Mucosa of rectum (tissue), 2 donors: ENCODE measurements at regions not wholly inside any gene's neighbourhood (a gene's known extent, or its start where the extent isn't known, plus 50 kb on each side); places are given as distances from the start of the nearest gene placed in this dataset.
"Not testable (repeated sequence)": the region's sequence is repeated elsewhere in the genome, so short reads cannot be mapped to it uniquely, and the experiment has no call there.

Experiments used
- H3K27ac ChIP-seq, 2 donors: one replicate each; pipeline ENCODE4 v1.7.0; 2013; ENCODE audit warnings: inconsistent platforms in 2 of 2, low read depth in 2 of 2, low read length in 2 of 2
- H3K27me3 ChIP-seq, 2 donors: one replicate each; pipeline ENCODE4 v1.7.0; 2013; ENCODE audit warnings: low read length in 2 of 2; ENCODE audit not compliant: control insufficient read depth in 2 of 2, insufficient read depth in 2 of 2
- H3K36me3 ChIP-seq, 2 donors: one replicate each; pipeline ENCODE4 v1.7.0; 2013; ENCODE audit warnings: low read length in 2 of 2; ENCODE audit not compliant: control insufficient read depth in 2 of 2, insufficient read depth in 2 of 2
- H3K4me1 ChIP-seq, 2 donors: one replicate each; pipeline ENCODE4 v1.7.0; 2013; ENCODE audit warnings: low read length in 2 of 2, mild to moderate bottlenecking in 1 of 2; ENCODE audit not compliant: control insufficient read depth in 2 of 2, insufficient read depth in 2 of 2
- H3K4me3 ChIP-seq, 2 donors: one replicate each; pipeline ENCODE4 v1.7.0; 2013; ENCODE audit warnings: low read length in 2 of 2
- H3K9ac ChIP-seq, 2 donors: one replicate each; pipeline ENCODE4 v1.7.0; 2013; ENCODE audit warnings: low read length in 2 of 2, low read depth in 1 of 2, mild to moderate bottlenecking in 1 of 2
- H3K9me3 ChIP-seq, 2 donors: one replicate each; pipeline ENCODE4 v1.7.0; 2013; ENCODE audit warnings: low read length in 2 of 2; ENCODE audit not compliant: control insufficient read depth in 2 of 2
- donor health status: healthy.
- donor health status: Normal muscosa, but diverticular disease.

DNA sequence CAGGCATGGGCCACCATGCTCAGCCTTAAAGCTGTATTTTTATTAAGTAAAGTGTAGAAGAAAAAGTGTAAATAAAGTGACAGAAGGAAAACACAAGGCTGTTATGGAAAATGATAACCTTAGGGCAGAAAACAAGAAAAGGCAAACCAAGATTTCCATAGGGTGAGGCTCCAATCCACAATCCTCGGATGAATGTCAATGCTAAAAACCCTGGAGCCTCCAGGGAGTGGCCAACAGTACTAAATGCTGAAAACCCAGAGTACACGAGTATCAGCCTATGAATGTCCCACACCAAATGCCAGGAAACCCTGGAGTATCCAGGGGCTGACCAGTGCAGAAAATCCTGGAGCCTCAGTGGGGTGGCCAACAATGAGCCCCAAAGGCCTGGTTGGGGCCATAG is 292.6 kb downstream of the RPIA start:
- H3K27ac ChIP-seq, H3K9ac ChIP-seq, H3K9me3 ChIP-seq, H3K27me3 ChIP-seq, H3K36me3 ChIP-seq, H3K4me1 ChIP-seq, H3K4me3 ChIP-seq: not testable (repeated sequence)

DNA sequence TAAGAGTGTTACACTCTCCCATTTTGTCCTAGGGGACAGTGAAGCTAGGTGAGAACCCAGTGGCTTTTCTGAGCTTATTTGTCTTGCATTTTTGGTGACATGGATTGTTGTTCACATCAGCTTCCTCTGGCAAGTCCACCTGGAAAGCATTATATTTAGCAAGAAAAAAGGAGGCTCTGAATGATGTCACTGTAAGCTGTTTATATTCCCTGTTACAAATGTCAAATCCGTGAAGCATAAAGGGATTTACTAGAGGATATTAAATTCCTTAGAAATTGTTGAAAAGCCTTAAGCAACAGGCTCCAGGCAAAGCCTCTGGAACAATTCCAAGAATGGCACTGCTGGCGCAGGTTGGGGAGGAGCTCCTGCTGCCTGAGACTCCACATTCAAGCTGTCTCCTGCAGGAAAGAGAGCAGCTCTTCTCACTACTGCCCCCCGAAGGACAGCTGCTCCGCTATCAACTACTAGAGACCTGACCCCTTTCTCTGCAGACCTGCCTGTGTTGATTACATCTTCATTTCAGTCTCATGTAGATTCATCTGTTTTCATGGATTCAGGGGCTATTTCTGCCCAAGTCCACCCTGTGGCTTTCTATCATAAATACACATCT is 295.4 kb downstream of the RPIA start:
- not testable (repeated sequence) for H3K9ac ChIP-seq, H3K4me3 ChIP-seq, H3K27me3 ChIP-seq, H3K9me3 ChIP-seq, H3K4me1 ChIP-seq, H3K36me3 ChIP-seq, H3K27ac ChIP-seq

DNA sequence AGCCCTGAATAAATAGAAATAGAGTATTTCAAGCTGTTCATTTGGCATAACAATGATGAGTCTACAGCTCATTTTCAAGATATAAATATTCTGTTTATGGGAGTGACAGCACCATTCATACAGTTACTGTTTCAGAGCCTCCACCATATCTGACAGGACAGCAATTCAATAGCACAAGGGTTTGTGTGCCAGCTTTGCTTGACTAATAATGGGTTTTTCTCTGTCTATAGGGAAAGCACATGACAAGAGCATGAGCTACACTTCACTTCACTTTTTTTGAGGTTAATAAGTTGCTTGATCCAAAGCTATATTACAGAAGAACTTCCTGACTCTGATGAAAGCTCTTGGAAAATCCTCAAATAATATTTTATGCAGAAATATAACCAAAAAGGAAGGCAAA is 297.1 kb downstream of the RPIA start:
- H3K9me3 ChIP-seq, H3K36me3 ChIP-seq, H3K27ac ChIP-seq, H3K27me3 ChIP-seq, H3K4me1 ChIP-seq, H3K9ac ChIP-seq, H3K4me3 ChIP-seq: not testable (repeated sequence)

DNA sequence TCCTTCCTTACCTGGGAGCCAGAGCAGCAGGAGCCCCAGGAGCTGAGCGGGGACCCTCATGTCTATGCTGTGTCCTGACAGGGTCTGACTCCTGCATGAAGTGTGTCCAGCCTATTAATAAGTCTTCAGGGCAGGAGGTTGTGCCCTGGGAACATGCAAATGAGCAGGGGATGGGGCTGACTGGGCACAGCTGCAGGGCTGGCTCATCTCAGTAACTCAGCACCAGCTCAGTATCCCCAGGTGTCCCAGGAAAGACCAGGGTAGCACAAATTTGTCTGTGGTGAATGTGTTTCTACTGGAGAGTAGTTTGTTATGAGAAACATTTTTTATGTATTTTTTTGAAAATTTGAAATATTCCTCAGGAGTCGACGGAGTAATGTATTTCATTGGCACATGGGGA is 301.3 kb downstream of the RPIA start:
- H3K27me3 ChIP-seq, H3K36me3 ChIP-seq: not testable (repeated sequence)

DNA sequence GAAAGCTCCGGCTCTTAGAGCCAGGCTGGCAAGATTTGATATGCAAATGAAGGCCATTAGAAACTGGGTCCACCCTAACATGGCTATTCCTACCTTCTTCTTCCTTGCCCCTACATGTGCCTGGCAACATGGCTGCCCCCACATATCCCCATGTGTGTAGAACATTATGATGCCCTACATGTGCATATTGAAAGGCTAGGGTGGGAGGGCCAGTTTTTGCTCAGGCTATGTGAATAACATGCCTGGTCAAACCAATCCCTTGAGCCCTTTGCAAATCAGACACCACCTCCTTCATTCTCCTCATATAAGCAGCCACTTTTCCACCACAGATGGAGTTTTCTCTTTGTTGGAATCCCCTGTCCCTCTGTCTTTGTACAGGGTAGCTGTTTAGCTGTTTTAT is 303.4 kb downstream of the RPIA start:
- not testable (repeated sequence) for H3K4me3 ChIP-seq, H3K9ac ChIP-seq, H3K27ac ChIP-seq, H3K9me3 ChIP-seq, H3K36me3 ChIP-seq, H3K4me1 ChIP-seq, H3K27me3 ChIP-seq

More for the DNA sequence above, 301.3 kb downstream of the RPIA start:
- H3K4me1 ChIP-seq, H3K9me3 ChIP-seq, H3K27ac ChIP-seq, H3K4me3 ChIP-seq, H3K9ac ChIP-seq: not testable (repeated sequence)

DNA sequence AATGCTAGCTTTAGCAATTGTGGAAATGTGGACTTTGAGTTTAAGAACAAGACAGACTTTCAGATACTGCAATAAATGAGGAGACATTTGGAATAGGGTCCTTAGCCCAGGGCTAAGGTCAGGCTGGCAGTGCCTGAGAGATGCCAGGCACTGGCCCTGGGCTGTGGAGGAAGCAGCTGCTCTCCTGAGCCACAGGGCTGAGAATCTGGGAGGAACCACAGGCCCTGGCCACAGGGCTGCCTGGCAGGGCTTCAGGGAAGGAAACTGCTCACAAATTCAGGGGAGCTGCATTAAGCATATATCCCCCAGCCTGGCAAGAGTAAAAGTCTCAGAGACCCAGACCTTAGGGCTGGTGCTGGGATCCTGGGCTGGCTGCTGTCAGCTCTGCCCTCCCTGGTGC is 305.1 kb downstream of the RPIA start:
- H3K9me3 ChIP-seq, H3K9ac ChIP-seq, H3K27me3 ChIP-seq, H3K36me3 ChIP-seq, H3K4me3 ChIP-seq, H3K27ac ChIP-seq, H3K4me1 ChIP-seq: not testable (repeated sequence)

DNA sequence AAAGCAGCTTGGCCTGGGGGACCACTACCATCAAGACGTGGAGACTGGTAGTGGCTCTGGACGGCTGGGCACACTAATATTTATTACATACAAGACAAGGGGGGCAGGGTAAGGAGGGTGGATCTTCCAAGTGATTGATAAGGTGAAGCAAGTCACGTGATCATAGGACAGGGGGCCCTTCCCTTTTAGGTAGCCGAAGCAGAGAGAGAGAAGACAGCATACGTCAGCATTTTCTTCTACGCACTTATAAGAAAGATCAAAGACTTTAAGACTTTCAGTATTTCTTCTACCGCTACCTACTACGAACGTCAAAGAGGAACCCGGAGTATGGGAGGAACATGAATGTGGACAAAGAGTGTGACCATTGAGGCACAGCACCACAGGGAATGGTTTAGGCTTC is 307.9 kb downstream of the RPIA start:
- H3K4me3 ChIP-seq, result no peak overlapping the region
- H3K9me3 ChIP-seq, result no peaks in the 10 kb centered on the region
- H3K27ac ChIP-seq, result no peak overlapping the region
- H3K27me3 ChIP-seq, result no peaks in the 10 kb centered on the region
- no peaks in the 10 kb centered on the region for H3K4me1 ChIP-seq
- H3K36me3 ChIP-seq, result no peaks in the 10 kb centered on the region
- H3K9ac ChIP-seq, result no peak overlapping the region

DNA sequence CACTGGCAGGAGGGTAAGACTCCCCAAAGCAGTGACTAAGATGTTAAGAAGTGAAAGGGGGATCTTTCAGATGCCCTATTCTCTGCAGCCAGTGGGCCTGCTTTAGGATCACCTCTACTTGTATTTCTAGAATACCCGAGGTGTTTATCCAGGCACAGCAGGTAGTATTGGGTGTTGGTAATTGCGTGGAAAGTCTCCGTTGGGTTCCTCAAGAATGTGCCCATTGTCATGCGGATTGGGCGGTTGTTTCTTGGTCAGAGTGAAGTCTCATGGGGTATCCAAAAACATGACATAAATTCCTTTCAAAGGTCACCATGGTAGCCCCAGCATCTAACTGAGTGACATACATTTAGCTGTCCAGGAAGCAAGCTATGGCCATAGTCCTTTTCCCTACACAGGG is 308.8 kb downstream of the RPIA start:
- Histone ChIP-seq H3K27me3 (no peaks in the 10 kb centered on the region), H3K9ac (no peak overlapping the region), H3K4me1 (no peaks in the 10 kb centered on the region), H3K27ac (no peak overlapping the region), H3K4me3 (no peak overlapping the region), H3K9me3 (no peaks in the 10 kb centered on the region), H3K36me3 (no peaks in the 10 kb centered on the region)

DNA sequence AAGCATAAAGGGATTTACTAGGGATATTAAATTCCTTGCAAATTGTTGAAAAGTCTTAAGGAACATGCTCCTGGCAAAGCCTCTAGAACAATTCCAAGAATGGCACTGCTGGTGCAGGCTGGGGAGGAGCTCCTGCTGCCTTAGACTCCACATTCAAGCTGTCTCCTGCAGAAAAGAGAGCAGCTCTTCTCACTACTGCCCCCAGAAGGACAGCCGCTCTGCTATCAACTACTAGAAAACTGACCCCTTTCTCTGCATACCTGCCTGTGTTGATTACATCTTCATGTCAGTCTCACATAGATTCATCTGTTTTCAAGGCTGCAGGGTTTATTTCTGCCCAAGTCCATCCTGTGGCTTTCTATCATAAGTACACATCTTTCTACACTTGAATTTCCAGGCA is 312.8 kb downstream of the RPIA start:
- H3K9ac ChIP-seq, H3K4me1 ChIP-seq, H3K4me3 ChIP-seq, H3K36me3 ChIP-seq, H3K27me3 ChIP-seq, H3K27ac ChIP-seq, H3K9me3 ChIP-seq: not testable (repeated sequence)

DNA sequence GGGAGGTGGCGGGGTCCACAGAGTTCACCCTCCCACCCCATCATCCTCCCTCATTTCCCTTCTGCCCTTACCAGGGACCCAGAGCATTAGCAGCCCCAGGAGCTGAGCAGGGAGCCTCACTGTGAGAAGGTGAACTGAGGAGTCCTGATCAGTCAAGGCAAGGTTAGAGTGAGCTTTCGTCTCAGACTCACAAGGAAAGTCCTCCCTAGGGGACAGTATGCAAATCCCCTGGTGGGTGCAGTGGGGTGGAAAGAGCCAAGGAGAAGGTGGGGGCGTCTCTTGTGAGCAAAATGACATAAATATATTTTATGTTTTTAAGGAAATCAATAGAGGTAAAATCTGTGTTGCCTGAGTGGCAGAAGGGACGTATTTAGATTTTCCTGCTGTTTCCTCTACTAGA is 329.1 kb downstream of the RPIA start:
- H3K4me1 ChIP-seq, H3K36me3 ChIP-seq, H3K9ac ChIP-seq, H3K27ac ChIP-seq, H3K4me3 ChIP-seq, H3K27me3 ChIP-seq, H3K9me3 ChIP-seq: not testable (repeated sequence)

DNA sequence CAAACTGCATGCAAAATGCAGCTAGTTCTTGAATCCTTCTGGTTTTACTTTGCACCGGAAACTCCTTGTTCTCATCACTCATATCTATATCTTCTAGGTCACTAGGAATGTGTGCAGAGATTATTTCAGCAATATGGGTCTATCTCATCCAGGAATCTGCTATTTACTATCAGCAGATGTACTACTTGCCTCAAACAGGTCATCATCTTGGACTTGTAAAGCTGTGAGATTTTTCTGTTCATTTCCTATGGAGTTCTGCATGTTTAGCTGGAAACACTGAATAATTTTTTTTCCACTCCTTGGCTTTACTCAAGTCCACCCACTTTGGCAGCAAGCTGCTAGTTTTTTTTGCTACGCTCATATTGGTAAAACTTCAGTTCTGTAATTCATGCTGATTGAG is 334.8 kb downstream of the RPIA start:
- not testable (repeated sequence) for H3K9ac ChIP-seq

More for the DNA sequence above, 334.8 kb downstream of the RPIA start:
- H3K36me3 ChIP-seq, H3K27ac ChIP-seq, H3K4me1 ChIP-seq, H3K9me3 ChIP-seq, H3K4me3 ChIP-seq, H3K27me3 ChIP-seq: not testable (repeated sequence)
